IPS-NIHi7 (cell line): ENCODE measurements at regions not wholly inside any gene's neighbourhood (a gene's known extent, or its start where the extent isn't known, plus 50 kb on each side); places are given as distances from the start of the nearest gene placed in this dataset.
A peak's percentile ranks its signal among the peaks of the same experiment; 100 is the strongest.

ENCODE experiments used
- DNase-seq: peaks from one replicate; pipeline ENCODE4 v3.0.0; 2012; ENCODE audit warnings: mixed read lengths; ENCODE audit errors: extremely low spot score

DNA sequence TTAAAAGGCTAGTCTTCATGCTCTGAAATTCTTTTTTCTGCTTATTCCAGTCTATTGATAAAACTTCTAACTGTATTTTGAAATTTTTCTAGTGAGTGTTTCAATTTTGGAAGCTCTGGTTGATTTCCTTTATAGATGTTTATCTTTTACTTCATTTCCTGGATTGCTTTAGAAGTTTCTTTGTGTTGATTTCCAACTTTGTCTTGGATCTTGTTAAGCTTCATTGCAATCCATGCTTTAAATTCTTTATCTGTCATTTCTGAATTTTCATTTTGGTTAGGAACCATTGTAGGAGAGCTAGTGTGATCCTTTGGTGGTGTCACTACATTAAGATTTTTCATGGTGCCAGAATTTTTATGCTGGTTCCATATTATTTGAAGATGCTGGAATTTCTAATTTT lies 105.2 kb upstream of the DCBLD2 start:
- DNase-seq = no peak

DNA sequence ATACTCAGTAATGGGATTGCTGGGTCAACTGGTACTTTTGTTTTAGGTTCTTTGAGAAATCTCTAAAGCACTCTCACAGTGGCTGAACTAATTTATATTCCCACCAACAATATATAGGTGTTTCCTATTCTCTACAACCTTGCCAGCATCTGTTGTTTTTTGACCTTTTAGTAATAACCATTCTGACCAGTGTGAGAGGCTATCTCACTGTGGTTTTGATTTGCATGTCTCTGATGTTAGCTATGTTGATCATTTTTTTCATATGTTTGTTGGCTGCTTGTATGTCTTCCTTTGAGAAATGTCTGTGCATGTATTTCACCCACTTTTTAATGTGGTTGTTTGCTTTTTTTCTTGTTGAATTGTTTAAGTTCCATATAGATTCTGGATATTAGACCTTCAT lies 98.2 kb upstream of the DCBLD2 start:
- DNase-seq = no peak

DNA sequence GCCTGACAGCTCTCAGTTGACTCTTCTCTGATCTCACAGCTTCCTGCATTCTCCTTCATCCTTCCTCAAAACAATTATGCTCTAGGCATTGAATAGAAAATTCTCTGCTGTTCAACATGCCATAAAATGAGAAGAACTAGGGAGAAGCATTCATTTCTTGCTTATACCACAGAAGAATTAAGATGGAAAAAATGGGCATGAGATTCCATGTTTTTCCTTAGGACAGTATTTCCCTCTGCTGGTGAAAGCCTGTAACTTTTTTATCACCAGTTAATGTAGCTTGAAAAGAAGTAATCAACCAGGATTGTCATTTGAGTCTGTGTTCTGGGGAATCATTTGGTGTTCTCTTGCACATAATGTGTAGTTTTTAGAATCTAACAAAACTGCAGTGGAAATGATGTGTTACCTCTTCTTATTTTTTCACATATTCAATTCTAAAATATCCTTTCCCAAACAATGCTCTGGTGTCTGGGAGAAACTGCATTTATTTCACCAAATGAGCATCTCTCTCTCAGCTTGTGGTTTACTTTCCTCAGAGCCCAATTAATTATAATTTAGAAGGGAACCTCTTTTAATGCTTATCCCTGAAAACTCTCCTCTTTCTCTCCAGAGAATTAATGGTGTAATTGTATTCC lies 92.8 kb upstream of the DCBLD2 start:
- DNase-seq = peak; percentile 20

DNA sequence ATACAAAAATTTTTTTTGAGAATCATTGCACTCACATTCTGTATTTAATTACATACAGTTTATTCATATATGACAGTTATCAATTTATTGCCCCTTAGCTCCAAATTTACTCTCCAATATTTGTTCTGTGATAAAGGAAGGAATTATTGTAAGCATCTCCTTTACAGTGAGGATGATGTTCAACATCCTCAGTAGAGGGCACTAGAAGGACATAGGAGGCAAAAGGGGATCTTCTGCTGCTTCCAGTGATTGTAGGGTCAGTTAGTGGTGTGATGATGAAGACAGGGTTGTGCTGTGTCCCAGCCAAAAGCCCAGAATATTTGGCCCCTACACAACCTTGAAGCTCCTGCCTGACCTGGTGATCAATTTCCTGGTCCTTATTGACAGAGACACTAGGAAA lies 89.9 kb upstream of the DCBLD2 start:
- peak; percentile 18 for DNase-seq

DNA sequence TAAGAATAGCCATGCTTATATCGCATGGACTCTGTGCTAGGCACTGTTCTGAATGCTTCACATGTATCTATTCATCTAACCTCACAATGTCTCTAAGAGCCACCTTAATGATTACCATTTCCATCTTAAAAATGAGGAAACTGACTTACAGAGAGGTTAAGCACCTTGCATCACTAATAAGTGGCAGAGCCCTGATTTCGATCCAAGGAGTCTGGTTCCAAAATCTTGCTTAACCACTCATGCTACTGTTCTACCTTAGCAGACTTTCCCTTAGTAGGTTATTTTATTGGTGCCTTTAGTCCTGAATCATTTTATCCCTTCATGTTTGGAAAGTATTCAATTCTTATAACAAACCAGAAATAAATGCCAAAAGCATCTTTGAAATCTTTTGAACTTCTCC lies 89.2 kb upstream of the DCBLD2 start:
- DNase-seq = no peak

DNA sequence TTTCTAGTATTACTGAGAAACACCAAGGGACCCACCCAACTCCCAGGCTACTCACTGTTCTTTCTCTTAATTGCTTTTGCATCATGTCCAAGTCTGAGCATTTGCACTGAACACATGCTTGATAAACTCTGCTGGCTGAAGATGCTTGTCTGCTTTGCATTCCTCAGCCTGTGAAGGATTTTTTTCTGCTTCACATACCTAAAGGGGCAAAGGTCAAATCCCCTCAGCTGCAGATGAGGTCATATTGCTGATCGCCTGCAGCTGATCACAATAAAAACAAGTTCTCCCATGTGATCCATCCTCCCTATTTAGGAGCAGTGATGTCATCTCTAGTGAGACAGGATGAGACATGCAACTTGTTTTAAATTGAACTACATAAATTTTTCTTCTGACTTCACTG lies 84.6 kb upstream of the DCBLD2 start:
- peak; percentile 57 for DNase-seq

DNA sequence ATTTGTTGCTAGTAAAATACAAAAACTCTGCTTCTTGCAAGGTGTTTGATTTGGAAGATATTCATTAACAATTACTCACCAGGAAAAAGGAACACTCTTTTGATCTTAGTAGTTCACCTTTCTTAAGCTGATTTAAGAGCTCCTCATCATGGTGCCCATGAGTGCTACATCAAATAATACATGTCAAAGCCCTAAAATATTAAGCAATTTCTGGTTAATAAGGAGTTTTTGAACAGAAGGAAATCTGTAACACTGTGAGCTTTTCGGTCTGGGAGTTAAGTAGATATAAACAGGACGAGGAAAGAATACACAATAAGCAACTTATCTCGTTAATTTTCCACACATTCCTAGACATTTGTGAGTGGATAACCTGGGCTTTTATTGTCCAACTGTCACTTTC lies 83.9 kb upstream of the DCBLD2 start:
- DNase-seq = no peak

DNA sequence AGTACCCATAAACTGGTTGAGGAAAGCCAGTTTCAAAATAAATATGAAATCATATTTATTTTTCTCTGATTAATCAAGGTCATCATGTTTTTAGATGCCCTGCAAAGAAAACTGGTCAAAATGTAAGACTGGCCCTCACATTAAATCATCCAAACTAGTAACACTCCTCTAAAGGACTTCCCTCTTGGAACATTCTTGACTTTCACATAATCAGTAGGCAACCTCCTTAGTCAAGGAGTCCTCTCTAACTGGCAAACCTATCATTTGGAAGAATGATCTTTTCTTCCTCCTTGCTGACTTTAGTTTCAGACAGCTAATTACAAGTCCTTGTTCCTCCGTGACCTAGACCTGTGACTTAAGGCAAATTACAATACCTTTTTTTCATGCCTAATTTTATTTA lies 82.5 kb upstream of the DCBLD2 start:
- DNase-seq = no peak

DNA sequence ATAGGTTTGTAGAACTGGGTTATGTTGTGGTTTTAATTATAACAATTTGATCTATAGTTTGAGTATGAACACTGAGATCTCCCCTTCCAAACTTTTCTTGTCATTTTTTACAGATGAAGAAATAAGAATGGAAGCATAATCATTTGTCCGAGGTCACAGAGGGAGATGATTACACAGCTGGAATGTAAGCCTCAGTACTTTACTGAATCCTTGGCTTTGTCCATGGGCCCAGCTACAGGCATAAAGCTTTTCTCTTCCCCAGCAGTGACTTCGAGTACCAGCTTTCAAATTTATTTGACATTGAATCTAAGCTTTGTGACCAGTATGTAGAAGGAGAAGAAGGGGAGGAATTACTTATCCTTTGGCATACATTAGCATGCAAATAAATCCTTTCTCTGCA lies 80.9 kb upstream of the DCBLD2 start:
- no peak for DNase-seq

DNA sequence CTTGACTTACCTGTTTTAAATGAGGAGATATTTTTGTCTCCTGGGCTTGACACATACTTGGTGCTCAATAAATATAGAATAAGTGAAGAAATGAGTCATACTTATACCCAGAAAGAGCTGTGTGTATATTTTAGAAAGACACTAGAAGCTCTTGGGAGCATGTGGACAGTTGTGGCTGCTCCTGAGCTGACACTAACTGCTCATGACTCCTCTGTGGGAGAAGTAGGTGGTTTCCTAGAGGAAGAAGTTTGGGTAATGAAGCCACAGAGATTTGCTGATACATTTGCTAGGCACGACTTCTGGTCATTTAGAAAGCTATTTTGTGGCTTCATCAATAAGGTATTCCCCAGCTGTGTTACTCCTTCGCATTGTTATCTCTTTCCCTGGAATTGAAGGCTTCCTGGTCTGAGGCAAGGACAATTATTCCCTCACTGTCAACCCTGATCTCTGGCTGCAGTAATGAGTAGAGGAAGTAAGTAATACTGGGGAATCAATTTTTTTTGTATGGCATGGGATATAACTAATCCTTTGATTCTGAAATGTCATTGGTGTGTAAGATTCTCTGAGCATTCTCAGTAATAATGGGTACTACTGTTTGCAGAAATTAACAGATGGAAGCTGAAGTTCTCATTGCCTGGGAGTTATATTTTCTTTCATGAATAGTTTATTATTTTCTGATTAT lies 79.6 kb upstream of the DCBLD2 start:
- DNase-seq = no peak

DNA sequence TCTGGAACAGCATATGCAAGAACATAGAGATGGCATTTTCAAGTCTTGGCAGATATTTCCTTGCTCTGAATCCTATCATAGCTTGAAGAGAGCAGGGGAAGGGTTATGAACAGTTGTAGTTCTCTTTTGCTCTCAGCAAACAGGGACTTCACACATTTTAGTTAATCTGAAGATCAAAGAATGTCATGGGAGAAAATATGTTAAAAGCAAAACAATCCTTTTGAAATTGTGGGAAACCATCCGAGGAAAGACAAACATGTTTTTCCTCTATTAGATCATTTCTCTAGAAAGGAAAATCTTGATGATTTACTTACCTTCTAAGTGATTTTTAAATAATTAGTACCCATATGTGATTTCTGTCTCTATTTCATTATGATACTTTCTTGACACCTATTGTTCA lies 77.8 kb upstream of the DCBLD2 start:
- DNase-seq = no peak

DNA sequence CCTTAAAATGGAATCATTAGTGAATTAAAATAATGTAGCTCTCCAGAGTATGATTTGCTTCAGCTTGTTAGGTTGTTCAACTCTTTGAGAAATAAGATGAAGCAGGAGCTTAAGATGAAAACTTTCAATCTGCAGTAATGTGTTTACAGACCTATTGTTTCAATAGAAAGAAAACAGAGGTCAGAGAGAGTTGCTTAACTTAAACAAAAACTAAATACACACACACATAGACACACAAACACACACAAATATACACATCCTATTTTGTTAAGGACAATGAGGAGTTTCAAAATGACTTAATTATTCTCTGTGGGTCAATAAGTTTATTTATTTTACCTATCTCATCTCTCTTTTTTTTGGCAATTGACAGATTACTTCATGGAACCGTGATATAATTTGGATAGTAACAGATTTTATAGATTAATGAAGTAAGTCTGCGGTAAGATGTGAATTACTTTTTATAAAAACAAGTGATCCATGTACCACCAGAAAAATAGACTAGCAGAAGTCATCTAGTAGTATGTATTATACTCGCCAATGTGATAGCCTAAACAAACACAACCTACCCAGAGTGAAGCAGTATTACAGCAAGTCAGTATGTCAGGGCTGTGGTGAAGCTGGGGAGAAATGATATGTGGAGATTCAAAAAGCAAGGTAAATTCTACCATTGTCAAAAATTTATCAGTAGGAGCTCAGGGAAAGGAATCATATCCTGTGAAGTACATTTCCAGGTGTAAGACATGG lies 76.7 kb upstream of the DCBLD2 start:
- no peak for DNase-seq

DNA sequence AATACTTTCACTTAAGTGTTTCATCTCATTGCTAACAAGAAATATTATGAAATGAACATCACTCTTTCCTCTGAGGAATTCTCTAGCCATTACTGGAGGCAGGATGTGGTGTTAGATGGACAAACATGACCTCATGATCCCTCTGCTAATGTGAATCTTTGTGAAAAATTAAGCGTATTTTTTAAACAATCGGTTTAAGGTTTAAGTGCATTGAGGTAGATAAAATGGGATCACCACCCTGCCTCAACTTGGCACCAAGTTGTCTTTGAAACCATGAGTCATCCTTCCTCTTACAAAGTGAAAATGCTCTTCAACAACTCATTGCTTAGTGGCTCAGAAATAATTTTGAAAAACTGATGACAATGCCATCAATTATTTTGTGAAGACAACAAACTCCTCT lies 76.0 kb upstream of the DCBLD2 start:
- DNase-seq = no peak

DNA sequence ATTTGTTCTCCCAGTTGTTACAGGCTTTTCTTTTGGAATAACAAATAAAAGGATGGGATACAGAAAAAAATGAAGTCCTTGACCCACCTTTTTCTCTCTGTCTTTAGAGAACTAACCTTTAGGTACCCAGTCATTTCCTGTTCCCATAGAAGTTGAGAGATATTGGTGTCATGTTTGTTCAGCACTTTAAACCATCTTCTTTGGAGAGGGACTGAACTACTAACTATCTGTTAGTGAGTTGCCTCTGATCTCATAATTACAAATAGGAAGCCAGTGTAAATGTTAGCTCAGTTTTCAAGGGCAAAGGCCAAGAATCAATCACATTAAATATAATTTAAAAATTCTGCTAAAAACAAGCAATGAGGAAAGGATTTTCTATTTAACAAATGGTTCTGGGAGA lies 72.9 kb upstream of the DCBLD2 start:
- DNase-seq = no peak

DNA sequence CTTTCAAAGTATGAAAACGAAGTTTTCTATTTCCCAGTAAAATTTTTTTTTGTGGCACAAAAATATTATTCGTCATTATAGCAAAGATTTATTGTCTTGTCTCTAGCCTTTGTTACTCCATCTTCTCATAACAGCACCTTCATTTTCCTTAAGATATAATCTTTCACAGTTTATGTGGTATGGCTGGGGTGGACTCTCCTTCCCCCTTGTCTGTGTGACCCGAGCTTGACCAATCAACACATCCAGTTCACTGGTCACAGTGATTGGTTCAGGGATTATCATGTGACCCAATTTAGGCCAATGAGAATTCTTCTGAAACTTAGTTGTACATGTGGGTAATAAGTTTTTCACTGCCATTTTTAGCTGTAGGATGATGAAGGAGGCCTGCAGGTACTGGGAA lies 71.2 kb upstream of the DCBLD2 start:
- DNase-seq = no peak

DNA sequence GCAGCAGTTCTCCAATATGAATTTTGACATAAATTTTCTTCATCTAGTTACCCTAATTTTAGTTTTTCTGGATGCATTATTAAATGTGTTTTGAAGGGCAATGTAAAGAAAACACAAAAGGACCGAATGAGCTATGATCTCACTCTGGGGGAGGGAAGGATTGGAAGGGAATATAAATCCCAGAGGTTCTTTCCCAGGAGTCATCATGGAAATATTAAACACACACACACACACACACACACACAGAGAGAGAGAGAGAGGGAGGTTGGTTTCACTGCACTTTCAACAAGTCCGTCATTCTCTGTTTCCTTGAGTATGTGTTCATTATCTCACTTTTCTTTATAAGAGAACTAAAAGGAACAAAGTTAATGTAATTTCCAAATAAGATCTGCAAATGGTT lies 70.7 kb upstream of the DCBLD2 start:
- DNase-seq = no peak

DNA sequence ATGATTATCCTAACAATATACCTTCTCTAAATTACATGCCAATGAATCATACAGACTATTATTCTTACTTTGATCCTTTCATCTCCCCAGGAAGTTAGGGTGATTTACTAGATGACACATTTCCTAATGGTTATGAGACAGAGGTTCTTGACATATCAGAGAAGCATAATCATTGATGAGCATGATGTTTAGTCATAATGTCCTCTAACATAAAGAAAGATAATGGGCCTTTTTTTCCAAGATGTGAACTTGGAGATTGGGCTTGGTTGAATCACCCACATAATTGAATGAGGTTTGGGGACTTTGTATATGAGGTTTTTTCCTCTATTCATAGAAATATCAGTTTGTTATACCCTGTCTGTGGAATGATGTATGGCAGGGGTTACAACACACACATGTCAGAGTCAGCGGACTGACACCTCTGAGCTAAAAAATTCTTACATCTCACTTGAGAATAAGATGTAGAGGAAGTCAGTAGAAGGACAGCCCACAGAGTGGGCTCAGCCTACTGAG lies 69.7 kb upstream of the DCBLD2 start:
- DNase-seq = no peak

DNA sequence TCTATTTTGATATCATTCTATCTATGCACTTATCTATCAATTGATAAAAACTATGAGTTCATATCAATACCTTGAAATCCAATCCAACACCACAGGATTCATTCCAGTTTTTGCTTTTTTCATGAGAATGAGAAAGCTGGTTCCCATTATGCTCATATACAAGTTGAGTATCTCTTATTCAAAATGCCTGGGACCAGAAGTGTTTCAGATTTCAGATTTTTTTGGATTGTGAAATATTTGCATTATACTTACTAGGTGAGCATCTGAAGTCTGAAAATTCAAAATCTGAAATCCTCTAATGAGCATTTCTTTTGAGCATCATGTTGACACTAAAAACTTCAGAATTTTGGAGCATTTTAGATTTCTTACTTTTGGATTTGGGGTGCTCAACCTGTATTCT lies 67.8 kb upstream of the DCBLD2 start:
- DNase-seq = no peak

DNA sequence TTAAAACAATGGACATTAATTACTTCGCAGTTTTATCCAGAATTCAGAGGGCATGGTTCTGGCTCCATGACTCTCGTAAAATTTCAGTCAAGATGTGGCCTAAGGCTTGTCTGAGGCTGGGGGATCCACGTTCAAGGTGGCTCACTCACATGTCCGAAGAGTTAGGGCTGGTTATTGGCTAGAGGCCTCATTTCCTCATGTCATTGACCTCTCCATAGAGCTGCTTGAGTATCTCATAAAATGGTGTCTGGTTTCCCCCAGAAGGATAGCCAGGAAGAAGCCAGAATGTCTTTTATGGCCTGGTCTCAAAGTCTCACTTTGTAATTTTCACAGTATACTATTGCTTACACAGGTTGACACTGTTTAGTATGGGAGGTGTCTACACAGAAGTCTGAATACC lies 67.3 kb upstream of the DCBLD2 start:
- no peak for DNase-seq

DNA sequence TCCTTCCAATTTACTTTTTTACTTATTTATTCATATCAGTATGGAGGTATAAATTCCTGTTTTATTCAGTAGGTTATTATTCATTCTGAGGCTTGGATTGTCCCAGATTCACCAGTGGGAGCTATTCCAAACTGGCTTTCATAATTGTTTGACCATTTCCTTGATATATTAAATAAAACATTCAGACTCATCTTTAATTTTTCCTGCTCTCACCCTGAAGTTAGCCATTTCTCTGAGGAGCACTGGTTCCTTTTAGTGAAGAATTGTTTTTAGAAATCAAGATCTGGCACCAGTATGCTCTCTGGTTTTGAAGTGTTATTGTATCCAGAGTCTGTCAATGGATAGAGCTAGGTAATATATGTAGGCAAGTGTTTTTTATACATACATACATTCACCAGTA lies 66.9 kb upstream of the DCBLD2 start:
- DNase-seq = no peak

DNA sequence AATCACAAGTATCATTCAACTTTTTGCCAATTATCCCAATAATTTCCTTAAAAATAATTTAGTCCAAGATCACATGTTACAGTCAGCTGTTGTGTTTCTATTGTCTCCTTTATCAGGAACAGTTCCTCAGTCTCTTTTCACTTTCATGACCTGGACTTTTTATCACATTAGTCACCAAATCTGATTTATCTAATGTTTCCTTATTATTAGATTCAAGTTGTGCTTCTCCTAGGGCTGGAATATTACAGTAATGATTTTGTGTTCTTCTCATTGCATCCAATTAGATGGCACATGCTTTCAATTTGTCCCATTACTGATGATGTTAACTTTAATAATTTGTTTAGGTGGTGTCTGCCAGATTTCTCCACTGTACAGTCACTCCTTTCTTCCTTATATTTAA lies 66.3 kb upstream of the DCBLD2 start:
- no peak for DNase-seq

DNA sequence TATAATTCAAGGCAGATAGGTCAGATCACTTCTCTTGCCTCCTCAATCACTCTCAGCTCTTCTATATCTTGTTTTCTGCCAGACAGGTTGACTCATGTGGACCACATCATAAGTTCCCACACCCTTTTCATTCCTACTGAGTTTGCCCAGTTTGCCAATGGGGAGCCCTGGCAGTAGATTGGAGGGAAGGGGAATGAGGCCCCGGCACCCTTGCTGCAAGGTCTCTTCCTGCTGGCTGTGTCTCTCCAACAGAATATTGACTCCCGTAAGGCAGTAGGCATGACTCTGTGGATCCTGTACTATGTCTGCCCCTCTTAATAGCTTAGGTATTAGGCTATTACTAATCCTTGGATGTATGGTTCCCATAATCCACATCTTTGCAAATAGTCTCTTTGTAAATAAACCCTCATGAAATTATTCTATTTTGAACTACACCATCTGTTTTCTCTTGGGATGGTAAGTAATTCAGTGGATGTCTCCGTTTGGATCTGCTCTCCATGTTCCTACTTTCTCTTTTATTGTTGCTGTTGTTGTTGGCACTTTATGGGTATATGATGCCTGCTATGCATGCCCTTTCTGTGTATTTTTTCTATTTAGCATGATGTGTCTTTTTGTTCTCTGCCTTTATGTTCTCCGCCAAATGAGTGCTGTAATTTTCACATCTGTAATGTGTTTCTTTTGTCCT lies 65.5 kb upstream of the DCBLD2 start:
- no peak for DNase-seq

DNA sequence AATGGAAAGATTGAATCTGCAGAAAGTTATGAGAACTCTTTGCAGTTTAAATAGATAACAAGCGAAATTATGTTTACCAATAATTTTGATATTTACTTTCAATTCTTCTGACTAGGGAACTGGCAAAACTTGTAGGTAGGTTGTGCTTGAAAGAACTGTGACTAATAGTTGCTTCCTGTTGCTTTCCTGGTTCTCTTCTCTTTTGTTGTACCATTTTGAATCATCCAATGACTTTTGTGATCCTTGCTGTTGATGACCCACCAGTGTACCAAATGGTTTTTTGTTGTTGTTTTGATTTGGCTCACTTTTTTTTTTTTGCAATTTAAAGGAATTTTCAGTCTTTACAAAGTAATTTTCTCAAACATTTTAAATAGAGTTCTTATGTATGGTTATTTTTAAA lies 64.9 kb upstream of the DCBLD2 start:
- no peak for DNase-seq
